ENCODE measurements at regions not wholly inside any gene's neighbourhood (a gene's known extent, or its start where the extent isn't known, plus 50 kb on each side); places are given as distances from the start of the nearest gene placed in this dataset.

DNA sequence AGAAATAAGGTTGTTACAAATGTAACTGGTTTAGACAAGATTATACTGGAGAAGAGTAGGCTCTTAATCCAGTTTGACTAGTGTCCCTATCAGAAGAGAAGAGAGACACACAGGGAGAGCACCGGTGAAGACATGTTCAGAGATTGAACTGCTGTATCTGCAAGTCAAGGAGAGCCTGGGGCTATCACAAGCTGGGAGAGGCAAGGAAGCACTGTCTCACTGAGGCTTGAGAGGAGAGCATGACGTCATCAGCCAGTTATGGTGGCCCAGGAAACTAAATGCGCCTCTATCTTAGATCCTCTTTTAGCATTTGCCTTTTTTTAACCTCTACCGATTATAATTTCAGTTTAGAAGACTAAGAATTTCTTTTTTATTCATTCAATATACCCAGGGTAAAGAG lies 583.4 kb downstream of the TRAM1L1 start:
- H3K9me3 ChIP-seq = no peaks in the 10 kb centered on the region
- ChIA-PET POLR2A (no interaction called here), CTCF (interaction anchor here (0.7 kb wide), 1 partner anchor 322 kb away, joined by 3 read pairs; no protein-coding TSS in a partner anchor)
- no peaks in the 10 kb centered on the region for H3K36me3 ChIP-seq (replicated peaks in 1 of 2; ENCODE audit: control insufficient read depth in 1 of 2, insufficient read depth in 2 of 2, low read length in 1 of 2)
- WGBS (ENCODE audit: low lambda C conversion rate) = 46% methylated on average over 4 of the region's 4 CpGs
- H2AFZ ChIP-seq (ENCODE audit: low read depth) = no peak overlapping the region
- no peaks in the 10 kb centered on the region for H4K20me1 ChIP-seq (ENCODE audit: insufficient read depth)
- H3K4me1 ChIP-seq (ENCODE audit: control insufficient read depth in 1 of 2, insufficient read depth in 2 of 2, low read depth in 1 of 2, low read length in 1 of 2) = no peaks in the 10 kb centered on the region
- no peak overlapping the region for H3K9ac ChIP-seq
- H3K9me2 ChIP-seq = no peaks in the 10 kb centered on the region
- H3K4me3 ChIP-seq (ENCODE audit: low read depth in 2 of 2, low read length in 1 of 2) = no peak overlapping the region
- no peak overlapping the region for H3K27ac ChIP-seq (ENCODE audit: low read depth in 2 of 2, low read length in 1 of 2)
- DNase-seq = no peak
- no peak overlapping the region for H3K4me2 ChIP-seq
- no peak for TF ChIP-seq SIN3A (IDR thresholded peaks at IDR 0.05; ENCODE audit: borderline replicate concordance, low read depth, low read length)
- no peak for TF ChIP-seq NRF1 (IDR thresholded peaks at IDR 0.05; ENCODE audit: low read depth, low read length)
- no peak for TF ChIP-seq FOXJ3 (CRISPR knock-in tag; IDR thresholded peaks at IDR 0.05)
- TF ChIP-seq SMC3 (IDR thresholded peaks at IDR 0.05; ENCODE audit: low read depth, low read length) = no peak
- no peak for TF ChIP-seq GATA2 (CRISPR knock-in tag; IDR thresholded peaks at IDR 0.05)
- H3K79me2 ChIP-seq (ENCODE audit: insufficient read depth) = no peaks in the 10 kb centered on the region
- no peaks in the 10 kb centered on the region for H3K27me3 ChIP-seq (ENCODE audit: insufficient read depth)
- no peaks in the 10 kb centered on the region for H3F3A ChIP-seq (replicated peaks; ENCODE audit: insufficient read depth)

DNA sequence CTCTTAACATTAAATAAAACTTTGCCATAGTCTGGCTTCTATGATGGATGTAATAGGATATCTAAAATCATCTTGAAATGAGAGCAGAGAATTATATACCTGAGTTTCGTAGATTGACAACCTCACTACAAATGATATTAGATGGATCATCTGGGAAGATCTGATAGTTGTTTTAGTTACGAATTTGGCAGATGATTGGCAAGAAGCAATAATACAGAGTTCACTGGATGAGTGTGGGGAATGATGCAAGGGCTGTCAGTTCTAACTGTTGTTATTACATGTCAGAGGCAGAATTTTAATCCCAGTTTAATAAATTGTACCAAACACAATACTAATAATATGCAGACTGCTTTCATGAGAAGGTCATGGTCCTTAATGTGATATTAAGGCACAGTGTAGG lies 585.2 kb downstream of the TRAM1L1 start:
- Histone ChIP-seq H3K9me2 (no peaks in the 10 kb centered on the region), H3K27me3 (ENCODE audit: insufficient read depth) (no peaks in the 10 kb centered on the region), H3K4me3 (ENCODE audit: low read depth in 2 of 2, low read length in 1 of 2) (no peak overlapping the region), H3K27ac (ENCODE audit: low read depth in 2 of 2, low read length in 1 of 2) (no peak overlapping the region), H3K79me2 (ENCODE audit: insufficient read depth) (no peaks in the 10 kb centered on the region), H3K9ac (no peak overlapping the region), H4K20me1 (ENCODE audit: insufficient read depth) (no peaks in the 10 kb centered on the region), H3K4me2 (no peak overlapping the region), H3K4me1 (ENCODE audit: control insufficient read depth in 1 of 2, insufficient read depth in 2 of 2, low read depth in 1 of 2, low read length in 1 of 2) (no peaks in the 10 kb centered on the region), H2AFZ (ENCODE audit: low read depth) (no peak overlapping the region), H3F3A (replicated peaks; ENCODE audit: insufficient read depth) (no peaks in the 10 kb centered on the region), H3K9me3 (no peaks in the 10 kb centered on the region), H3K36me3 (replicated peaks in 1 of 2; ENCODE audit: control insufficient read depth in 1 of 2, insufficient read depth in 2 of 2, low read length in 1 of 2) (no peaks in the 10 kb centered on the region)
- ChIA-PET POLR2A (no interaction called here), CTCF (no interaction called here)
- WGBS (ENCODE audit: low lambda C conversion rate) = 34% methylated on average over 2 of the region's 2 CpGs
- DNase-seq = no peak
- no peak for TF ChIP-seq RFX5 (IDR thresholded peaks at IDR 0.05; ENCODE audit: low read length)
- TF ChIP-seq, protein P1, sequence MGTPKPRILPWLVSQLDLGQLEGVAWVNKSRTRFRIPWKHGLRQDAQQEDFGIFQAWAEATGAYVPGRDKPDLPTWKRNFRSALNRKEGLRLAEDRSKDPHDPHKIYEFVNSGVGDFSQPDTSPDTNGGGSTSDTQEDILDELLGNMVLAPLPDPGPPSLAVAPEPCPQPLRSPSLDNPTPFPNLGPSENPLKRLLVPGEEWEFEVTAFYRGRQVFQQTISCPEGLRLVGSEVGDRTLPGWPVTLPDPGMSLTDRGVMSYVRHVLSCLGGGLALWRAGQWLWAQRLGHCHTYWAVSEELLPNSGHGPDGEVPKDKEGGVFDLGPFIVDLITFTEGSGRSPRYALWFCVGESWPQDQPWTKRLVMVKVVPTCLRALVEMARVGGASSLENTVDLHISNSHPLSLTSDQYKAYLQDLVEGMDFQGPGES (IDR thresholded peaks at IDR 0.05; ENCODE audit: low read depth, low read length) = no peak
- TF ChIP-seq, protein P2, sequence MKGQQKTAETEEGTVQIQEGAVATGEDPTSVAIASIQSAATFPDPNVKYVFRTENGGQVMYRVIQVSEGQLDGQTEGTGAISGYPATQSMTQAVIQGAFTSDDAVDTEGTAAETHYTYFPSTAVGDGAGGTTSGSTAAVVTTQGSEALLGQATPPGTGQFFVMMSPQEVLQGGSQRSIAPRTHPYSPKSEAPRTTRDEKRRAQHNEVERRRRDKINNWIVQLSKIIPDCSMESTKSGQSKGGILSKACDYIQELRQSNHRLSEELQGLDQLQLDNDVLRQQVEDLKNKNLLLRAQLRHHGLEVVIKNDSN (IDR thresholded peaks at IDR 0.05; ENCODE audit: borderline replicate concordance, low read depth) = no peak
- TF ChIP-seq, protein P3, sequence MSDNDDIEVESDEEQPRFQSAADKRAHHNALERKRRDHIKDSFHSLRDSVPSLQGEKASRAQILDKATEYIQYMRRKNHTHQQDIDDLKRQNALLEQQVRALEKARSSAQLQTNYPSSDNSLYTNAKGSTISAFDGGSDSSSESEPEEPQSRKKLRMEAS (IDR thresholded peaks at IDR 0.05; ENCODE audit: low read depth) = no peak
- TF ChIP-seq RXRA (IDR thresholded peaks at IDR 0.05; ENCODE audit: borderline replicate concordance, low read depth) = no peak
- no peak for TF ChIP-seq EP300 (IDR thresholded peaks at IDR 0.05; ENCODE audit: borderline replicate concordance in 1 of 2, low read depth in 1 of 2, low read length in 1 of 2)
- no peak for TF ChIP-seq MXI1 (IDR thresholded peaks at IDR 0.05; ENCODE audit: low read depth, low read length)
- no peak for TF ChIP-seq POLR2AphosphoS5 (IDR thresholded peaks at IDR 0.05; ENCODE audit: low read depth, low read length)
